HFFc6 (cell line): ENCODE measurements at regions not wholly inside any gene's neighbourhood (a gene's known extent, or its start where the extent isn't known, plus 50 kb on each side); places are given as distances from the start of the nearest gene placed in this dataset.
"Not testable (repeated sequence)": the region's sequence is repeated elsewhere in the genome, so short reads cannot be mapped to it uniquely, and the experiment has no call there.

Experiments
- DNase-seq: peaks from one replicate; pipeline ENCODE4 v3.0.0-alpha.2; 2018
- H3K27ac Mint-ChIP-seq: 2 replicates; pipeline ENCODE4 v1.8.0; 2020; ENCODE audit warnings: mild to moderate bottlenecking, mixed read lengths
- H3K27me3 Mint-ChIP-seq: 2 replicates; pipeline ENCODE4 v1.8.0; 2021; ENCODE audit warnings: mild to moderate bottlenecking, moderate library complexity, mixed read lengths; ENCODE audit not compliant: insufficient read depth
- H3K36me3 Mint-ChIP-seq: 2 replicates; pipeline ENCODE4 v1.8.0; 2021; ENCODE audit warnings: low read depth, mixed read lengths
- H3K4me1 Mint-ChIP-seq: 2 replicates; pipeline ENCODE4 v1.8.0; 2020; ENCODE audit warnings: low read depth, mixed read lengths
- H3K4me3 Mint-ChIP-seq: 2 replicates; pipeline ENCODE4 v1.8.0; 2020; ENCODE audit warnings: mild to moderate bottlenecking, moderate library complexity, mixed read lengths
- H3K9me3 Mint-ChIP-seq: 2 replicates; pipeline ENCODE4 v1.8.0; 2020; ENCODE audit warnings: mild to moderate bottlenecking, mixed read lengths
- TF ChIP-seq, protein P1 (sequence below): fragments of 200-600 bp; sonication (generic); IDR thresholded peaks from 2 replicates; pipeline ENCODE4 v1.5.0; 2021; ENCODE audit warnings: antibody characterized with exemption, mild to moderate bottlenecking

- DNase-seq, result no peak
- Mint-ChIP-seq H3K36me3 (no peaks in the 10 kb centered on the region), H3K4me1 (no peaks in the 10 kb centered on the region), H3K27me3 (no peaks in the 10 kb centered on the region), H3K4me3 (no peak overlapping the region), H3K9me3 (no peaks in the 10 kb centered on the region), H3K27ac (no peak overlapping the region)
- TF ChIP-seq, protein P1, sequence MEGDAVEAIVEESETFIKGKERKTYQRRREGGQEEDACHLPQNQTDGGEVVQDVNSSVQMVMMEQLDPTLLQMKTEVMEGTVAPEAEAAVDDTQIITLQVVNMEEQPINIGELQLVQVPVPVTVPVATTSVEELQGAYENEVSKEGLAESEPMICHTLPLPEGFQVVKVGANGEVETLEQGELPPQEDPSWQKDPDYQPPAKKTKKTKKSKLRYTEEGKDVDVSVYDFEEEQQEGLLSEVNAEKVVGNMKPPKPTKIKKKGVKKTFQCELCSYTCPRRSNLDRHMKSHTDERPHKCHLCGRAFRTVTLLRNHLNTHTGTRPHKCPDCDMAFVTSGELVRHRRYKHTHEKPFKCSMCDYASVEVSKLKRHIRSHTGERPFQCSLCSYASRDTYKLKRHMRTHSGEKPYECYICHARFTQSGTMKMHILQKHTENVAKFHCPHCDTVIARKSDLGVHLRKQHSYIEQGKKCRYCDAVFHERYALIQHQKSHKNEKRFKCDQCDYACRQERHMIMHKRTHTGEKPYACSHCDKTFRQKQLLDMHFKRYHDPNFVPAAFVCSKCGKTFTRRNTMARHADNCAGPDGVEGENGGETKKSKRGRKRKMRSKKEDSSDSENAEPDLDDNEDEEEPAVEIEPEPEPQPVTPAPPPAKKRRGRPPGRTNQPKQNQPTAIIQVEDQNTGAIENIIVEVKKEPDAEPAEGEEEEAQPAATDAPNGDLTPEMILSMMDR, result no peak
Measured at GRCh38 chrX:125673758-125674157, 354.1 kb downstream of the TEX13C start.

- H3K27ac Mint-ChIP-seq, result no peak overlapping the region
- no peak overlapping the region for H3K4me3 Mint-ChIP-seq
- no peaks in the 10 kb centered on the region for H3K27me3 Mint-ChIP-seq
- no peak for DNase-seq
- H3K9me3 Mint-ChIP-seq, result no peaks in the 10 kb centered on the region
- TF ChIP-seq, protein P1, result no peak
- no peaks in the 10 kb centered on the region for H3K36me3 Mint-ChIP-seq
- H3K4me1 Mint-ChIP-seq, result no peaks in the 10 kb centered on the region
Measured at GRCh38 chrX:125678258-125678657, 358.6 kb downstream of the TEX13C start.

DNA sequence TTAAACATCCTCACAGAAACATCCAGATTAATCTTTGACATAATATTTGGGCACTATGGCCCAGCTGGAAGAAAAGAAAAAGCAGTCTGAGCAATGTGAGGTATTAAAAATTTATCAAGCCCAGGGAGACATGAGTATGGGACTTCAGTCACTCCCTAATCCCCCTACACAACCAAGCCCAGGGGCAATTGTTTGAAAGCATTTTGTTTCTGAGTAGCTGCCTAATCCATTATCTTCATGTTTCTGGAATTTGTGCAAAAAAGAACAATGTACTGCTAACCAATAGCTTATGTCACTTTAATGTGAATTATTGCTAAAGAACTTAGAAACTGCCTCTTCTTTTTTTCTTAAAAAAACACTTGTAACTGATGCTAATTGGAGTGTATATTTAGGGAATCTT is 360.7 kb downstream of the TEX13C start:
- H3K4me1 Mint-ChIP-seq, result no peaks in the 10 kb centered on the region
- H3K9me3 Mint-ChIP-seq, result no peaks in the 10 kb centered on the region
- no peak for DNase-seq

GRCh38 chrX:125681058-125681457 is 361.4 kb downstream of the TEX13C start:
- Mint-ChIP-seq H3K4me1 (no peaks in the 10 kb centered on the region), H3K9me3 (no peaks in the 10 kb centered on the region), H3K4me3 (no peak overlapping the region), H3K27me3 (no peaks in the 10 kb centered on the region), H3K27ac (no peak overlapping the region), H3K36me3 (no peaks in the 10 kb centered on the region)
- TF ChIP-seq, protein P1, result no peak
- no peak for DNase-seq

More for the DNA sequence above, 360.7 kb downstream of the TEX13C start:
- Mint-ChIP-seq H3K27me3 (no peaks in the 10 kb centered on the region), H3K4me3 (no peak overlapping the region), H3K27ac (no peak overlapping the region), H3K36me3 (no peaks in the 10 kb centered on the region)
- TF ChIP-seq, protein P1, result no peak

GRCh38 chrX:125681507-125681906 is 361.8 kb downstream of the TEX13C start:
- Mint-ChIP-seq H3K27ac (no peak overlapping the region), H3K4me3 (no peak overlapping the region), H3K36me3 (no peaks in the 10 kb centered on the region), H3K9me3 (no peaks in the 10 kb centered on the region), H3K27me3 (no peaks in the 10 kb centered on the region), H3K4me1 (no peaks in the 10 kb centered on the region)
- TF ChIP-seq, protein P1, result no peak
- no peak for DNase-seq

DNA sequence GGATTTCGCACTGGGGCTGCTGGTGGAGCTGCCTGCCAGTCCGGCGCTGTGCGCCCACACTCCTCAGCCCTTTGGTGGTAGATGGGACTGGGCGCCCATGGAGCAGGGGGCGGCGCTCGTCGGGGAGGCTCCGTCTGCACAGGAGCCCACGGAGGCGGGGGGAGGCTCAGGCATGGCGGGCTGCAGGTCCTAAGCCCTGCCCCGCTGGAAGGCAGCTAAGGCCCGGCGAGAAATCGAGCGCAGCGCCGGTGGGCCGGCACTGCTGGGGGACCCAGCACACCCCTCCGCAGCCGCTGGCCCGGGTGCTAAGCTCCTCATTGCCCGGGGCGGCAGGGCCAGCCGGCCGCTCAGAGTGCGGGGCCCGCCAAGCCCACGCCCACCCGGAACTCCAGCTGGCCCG is 370.9 kb downstream of the TEX13C start:
- not testable (repeated sequence) for H3K4me3 Mint-ChIP-seq, H3K9me3 Mint-ChIP-seq, H3K36me3 Mint-ChIP-seq, H3K27ac Mint-ChIP-seq, H3K4me1 Mint-ChIP-seq, H3K27me3 Mint-ChIP-seq, DNase-seq
